Gastroesophageal sphincter (tissue), 3 donors: ENCODE measurements at regions not wholly inside any gene's neighbourhood (a gene's known extent, or its start where the extent isn't known, plus 50 kb on each side); places are given as distances from the start of the nearest gene placed in this dataset.

Experiments used
- CTCF ChIP-seq, 4 experiments: fragments of 200-600 bp in 2 of 4; fragments of 450-650 bp in 2 of 4; sonication (generic) in 1 of 4; IDR thresholded peaks; one replicate each; pipeline ENCODE4 v1.5.1; 2017 to 2019; ENCODE audit warnings: antibody characterized with exemption in 4 of 4, mild to moderate bottlenecking in 2 of 4, moderate library complexity in 2 of 4
- EP300 ChIP-seq: sonication (generic); formaldehyde crosslinking; IDR thresholded peaks from one replicate; pipeline ENCODE4 v1.6.1; 2017; ENCODE audit warnings: antibody characterized with exemption, mild to moderate bottlenecking
- POLR2AphosphoS5 ChIP-seq: sonication (generic); formaldehyde crosslinking; IDR thresholded peaks from one replicate; pipeline ENCODE4 v1.6.1; 2017; ENCODE audit warnings: antibody characterized with exemption

GRCh38 chr4:179750374-179750773 lies 2308.1 kb upstream of the AGA start:
- no peak for TF ChIP-seq POLR2AphosphoS5
- no peak for TF ChIP-seq CTCF (IDR thresholded peaks at IDR 0.05)
- TF ChIP-seq EP300, result no peak
